GM18868 (cell line): ENCODE measurements at regions not wholly inside any gene's neighbourhood (a gene's known extent, or its start where the extent isn't known, plus 50 kb on each side); places are given as distances from the start of the nearest gene placed in this dataset.
"Not testable (repeated sequence)": the region's sequence is repeated elsewhere in the genome, so short reads cannot be mapped to it uniquely, and the experiment has no call there.

Experiments used
- ATAC-seq: cut with Tn5 transposase; IDR thresholded peaks from one replicate; pipeline ENCODE4 v1.9.1; 2021; ENCODE audit warnings: mild to moderate bottlenecking, moderate library complexity; ENCODE audit not compliant: unreplicated experiment

DNA sequence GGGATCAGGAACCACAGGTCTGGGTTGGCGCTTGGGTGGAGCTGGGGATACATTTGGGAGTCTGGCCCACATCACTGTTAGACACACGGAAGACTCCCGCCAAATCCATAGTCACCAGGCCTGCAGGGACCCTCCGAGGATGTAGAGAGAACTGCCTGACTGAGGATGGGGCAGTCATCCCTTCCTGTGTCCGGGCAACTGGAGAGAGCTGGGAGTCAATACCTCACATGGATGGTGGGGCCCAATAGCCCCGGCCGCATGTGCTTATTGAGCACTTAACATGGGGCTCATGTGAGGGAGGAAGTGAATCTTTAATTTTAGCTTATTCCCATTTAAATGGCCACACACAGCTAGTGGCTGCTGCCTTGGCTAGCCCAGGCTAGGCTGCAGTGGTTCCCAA lies 124.5 kb downstream of the TLR5 start:
- no peak for ATAC-seq

DNA sequence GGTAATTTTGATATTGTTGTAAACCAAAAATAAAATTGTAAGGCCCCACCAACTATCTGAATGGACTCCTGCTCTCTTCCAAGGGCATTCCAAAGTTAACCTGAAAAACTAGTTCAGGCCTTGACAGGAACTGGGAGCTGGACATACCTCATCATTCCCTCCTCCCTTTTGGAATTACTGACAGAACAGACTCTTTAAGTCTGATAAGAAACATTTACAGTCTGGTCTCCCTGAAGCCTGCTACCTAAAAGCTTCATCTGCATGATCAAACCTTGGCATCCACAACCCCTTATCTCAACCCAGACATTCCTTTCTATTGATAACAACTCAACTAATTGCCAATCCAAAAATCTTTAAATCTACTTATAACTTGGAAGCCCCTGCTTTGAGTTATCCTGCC lies 123.8 kb downstream of the TLR5 start:
- ATAC-seq = no peak

DNA sequence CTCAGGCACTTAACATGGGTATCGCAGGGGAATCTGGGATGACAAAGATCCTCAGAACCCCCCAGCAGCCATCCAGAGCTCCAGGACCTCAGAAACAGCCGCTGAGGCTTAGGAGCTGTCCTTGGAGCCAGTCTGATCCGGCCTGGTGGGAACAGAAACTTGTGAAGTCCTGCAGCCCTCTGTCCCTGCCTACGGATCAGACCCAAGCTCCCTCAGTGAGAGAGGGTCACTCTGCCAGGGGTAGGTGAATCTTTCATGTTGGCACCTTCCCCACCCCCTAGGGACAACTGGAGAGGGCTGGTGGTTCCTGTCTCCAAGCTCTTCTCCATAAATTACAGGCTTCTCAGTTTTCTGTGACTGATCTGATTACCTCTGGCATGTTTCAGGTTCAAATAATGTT lies 122.3 kb downstream of the TLR5 start:
- no peak for ATAC-seq

DNA sequence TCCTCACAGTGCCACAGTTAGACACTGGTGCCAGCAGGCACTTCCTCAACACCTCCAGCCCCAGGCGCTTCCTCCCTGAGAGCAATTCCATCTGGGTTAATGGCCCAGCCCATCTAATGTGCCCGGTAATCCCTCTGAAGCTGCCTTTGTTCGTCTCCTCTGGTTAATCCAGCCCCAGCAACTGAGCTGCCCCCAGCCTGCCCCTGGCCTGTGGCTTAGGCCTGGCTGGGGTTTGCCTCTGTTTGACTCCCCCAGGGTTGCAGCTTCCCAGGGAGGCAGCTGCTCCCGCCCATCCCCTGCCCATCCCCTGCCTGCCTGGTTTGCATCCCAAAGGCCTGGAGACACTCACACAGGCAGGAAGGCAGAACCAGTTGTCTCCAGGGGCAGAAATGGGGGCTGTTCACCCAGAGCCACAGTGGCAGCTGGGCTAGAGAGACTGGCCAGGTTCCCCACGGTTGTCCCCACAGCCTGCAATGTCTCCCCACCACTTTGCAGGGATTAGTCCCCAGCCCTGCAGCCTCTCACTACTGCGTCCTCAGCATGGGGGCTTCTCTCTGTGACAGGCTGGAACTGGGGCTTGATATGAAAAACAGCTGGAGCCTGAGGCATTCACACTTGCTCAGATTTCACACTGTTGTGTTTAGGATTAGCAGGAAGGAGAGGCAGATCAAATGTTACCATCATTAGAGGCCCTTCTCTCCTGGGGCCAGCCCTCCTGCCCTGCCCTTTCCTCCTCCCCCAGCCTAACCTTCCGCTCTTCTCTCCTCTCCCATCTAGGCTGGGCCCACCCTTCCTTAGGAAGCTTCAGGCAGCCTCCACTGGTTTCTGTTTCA lies 120.2 kb downstream of the TLR5 start:
- no peak for ATAC-seq

DNA sequence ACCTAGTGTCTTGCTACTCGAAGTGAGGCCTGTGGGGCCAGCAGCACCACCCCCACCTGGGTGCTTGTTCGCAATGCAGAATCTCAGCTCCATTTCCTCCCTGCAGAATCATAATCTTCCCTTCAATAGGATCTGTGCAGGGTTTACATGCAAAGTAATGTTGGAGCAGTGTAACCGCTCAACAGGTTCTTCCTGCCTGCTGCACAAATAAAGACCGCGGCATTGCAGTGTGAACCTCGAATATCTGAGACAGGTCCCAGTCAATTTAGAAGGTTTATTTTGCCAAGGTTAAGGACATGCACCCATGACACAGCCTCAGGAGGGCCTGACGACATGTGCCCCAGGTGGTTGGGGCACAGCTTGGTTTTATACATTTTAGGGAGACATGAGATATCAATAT lies 119.2 kb downstream of the TLR5 start:
- ATAC-seq = no peak

DNA sequence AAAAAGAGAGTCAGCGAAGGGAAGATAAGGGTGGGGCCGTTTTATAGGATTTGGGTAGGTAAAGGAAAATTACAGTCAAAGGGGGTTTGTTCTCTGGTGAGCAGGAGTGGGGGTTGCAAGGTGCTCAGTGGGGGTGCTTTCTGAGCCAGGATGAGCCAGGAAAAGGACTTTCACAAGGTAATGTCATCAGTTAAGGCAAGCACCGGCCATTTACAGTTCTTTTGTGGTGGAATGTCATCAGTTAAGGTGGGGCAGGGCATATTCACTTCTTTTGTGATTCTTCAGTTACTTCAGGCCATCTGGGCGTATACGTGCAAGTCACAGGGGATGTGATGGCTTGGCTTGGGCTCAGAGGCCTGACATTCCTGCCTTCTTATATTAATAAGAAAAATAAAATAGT lies 118.6 kb downstream of the TLR5 start:
- ATAC-seq = not testable (repeated sequence)

DNA sequence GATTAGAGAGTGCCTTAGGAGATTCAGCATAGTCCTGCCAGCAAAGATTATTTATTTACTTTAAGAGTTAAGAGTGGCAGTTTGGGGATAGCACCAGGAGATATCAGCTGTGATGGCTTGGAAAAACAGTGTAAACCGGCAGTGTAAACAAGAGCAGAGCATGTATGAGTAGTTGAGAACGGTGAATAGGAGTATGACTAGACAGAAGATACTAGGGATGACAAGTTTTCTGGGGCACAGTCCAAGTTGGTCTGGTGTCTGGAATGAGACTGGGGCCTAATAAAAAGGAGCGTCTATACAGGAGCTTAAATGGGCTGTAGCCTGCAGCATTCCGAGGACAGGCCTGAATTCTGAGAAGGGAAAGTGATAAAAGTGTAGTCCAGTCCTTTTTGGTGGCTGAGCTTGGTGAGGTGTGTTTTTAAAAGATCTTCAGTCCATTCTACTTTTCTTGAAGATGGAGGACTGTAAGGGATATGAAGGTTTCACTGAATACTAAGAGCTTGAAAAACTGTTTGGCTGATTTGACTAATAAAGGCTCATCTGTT lies 117.8 kb downstream of the TLR5 start:
- ATAC-seq = not testable (repeated sequence)

DNA sequence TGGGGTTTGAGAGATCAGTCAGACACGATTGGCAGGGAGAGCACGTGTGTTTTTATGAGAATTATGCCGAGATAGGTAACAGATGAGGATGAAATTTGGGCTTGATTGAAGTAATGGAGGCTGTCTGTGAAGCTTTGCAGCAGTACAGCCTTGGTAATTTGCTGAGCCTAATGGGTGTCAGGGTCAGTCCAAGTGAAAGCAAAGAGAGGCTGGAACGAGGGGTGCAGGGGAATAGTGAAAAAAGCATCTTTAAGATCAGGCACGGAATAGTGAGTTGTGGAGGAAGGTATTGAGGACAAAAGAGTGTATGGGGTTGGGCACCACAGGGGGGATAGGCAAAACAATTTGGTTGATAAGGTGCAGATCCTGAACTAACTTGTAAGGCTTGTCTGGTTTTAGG lies 116.4 kb downstream of the TLR5 start:
- ATAC-seq = not testable (repeated sequence)

DNA sequence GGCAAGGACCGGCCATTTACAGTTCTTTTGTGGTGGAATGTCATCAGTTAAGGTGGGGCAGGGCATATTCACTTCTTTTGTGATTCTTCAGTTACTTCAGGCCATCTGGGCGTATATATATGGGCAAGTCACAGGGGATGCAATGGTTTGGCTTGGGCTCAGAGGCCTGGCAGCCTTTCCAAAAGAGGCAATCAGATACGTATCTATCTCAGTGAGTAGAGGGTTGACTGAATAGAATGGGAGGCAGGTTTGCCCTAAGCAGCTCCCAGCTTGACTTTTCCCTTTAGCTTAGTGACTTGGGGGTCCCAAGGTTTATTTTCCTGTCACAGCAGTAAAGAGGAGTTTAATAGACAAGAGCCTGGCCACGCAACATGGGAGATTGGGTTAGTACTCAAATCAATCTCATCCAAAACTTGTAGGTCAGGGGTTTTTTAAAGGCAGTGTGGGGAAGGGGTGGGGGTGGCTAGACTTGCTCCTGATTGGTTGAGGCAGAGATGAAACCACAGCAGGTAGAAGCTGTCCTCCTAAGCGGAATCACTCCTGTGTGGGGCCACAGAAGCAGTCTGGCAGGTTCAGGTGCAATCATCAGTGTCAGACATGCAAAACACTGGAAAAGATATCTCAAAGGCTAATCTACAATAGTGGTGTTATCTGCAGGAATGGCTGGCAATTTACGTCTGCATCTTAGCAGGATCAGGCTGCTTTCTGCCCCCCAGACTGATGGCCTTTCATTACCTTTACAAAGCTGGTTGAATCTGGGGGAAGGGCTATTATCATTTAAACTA lies 112.9 kb downstream of the TLR5 start:
- ATAC-seq = no peak

DNA sequence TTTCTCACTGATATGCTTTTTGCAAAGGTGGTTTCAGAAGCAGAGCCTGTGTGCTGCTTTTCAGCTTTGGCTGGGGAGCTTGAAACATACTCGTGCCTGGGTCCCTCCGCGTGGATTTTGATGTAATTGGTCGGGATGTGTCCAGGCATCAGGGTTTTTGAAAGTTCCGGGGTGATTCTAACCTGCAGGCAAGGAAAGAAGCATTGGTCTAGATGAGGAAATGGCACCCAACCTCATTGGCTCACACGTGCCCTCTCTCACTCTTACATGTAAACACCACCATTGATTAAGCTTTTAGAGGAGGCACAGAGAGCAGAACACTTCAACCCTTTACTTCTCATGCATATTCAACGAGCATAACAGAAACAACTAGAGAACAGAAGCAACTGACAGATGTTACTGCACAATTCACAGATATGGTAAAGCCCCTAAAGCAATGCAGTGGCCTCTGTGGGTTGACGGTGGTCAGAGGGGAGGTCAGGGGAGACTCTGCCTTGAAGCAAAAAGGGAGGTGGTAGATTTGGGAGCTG lies 112.1 kb downstream of the TLR5 start:
- ATAC-seq = no peak

DNA sequence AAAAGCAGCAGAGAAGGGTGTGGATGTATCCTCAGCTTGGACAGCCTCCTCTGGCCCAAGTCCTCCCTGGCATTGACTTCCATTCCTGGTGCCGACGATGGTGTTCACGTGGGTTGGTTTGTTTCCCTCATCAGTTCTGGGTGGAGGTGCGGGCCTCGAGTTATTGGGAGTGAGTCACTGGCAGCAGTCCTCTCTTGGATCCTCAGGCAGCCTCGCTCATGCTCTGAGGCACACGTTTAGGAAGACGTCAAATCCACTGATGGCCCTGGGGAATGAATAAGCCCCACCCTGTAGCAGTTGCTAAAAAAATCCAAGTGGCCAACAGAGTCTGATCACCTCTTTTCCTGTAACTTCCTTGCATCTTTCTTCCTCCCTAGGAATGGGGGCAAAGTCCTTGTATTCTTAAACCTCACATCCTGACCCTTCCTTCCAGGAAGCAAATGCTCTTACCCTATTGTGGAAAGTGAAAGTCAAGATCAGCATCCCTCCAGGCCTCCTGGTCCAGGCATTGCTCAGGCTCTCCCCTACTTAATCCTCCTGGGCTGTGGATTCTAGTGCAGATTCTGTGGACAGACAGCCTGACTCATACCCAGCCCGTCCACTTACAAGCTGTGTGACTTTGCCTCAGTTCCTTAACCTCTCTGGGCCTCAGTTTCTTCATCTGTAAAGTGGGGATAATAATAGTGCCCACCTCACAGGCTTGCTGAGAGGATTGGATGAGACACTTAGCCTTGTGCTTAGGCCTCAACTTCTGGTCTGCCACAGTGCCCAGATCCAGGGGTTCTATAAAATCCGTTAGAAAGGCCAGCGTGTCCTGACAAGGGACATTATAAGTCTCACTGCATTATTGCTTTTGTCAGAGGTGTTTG lies 111.1 kb downstream of the TLR5 start:
- no peak for ATAC-seq

DNA sequence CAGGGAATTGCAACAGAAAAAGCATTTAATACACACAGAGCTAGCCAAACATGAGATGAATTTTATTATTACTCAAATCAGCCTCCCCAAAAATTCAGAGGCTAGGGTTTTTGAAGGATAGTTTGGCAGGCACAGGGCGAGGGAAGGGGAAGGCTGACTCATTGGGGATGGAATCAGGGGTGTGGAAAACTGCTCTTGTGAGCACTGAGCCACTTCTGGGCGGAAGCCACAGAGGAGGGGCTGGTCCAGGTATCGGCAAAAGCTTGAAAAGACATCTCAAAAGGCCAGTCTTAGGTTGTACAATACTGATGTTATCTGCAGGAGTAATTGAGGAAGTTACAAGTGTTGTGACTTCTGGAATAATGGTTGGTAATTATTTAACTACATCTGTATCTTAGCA lies 109.4 kb downstream of the TLR5 start:
- no peak for ATAC-seq

DNA sequence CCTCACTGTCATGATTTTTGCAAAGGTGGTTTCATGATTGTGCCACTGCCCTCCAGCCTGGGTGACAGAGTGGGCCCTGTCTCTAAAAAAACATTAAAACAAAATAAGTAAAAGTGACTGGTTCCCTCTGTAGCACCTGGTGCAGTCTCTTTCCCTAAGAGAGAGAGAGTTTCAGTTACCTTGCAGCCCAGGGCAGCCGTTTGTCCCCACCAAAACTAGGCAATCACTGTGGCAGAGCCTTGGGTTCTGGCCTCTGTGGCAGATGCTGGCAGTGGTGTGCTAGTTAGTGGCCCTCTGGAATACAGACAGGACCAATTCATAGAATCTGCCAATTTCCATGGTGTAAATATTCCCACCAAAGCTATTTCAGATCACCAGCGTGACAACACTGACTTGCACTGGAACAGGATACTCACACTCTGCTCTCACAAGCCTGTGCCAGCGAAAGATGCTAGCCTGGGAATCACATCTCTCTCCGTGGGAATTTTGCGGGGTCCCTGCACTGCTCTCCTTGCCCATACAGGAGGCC lies 108.7 kb downstream of the TLR5 start:
- no peak for ATAC-seq

DNA sequence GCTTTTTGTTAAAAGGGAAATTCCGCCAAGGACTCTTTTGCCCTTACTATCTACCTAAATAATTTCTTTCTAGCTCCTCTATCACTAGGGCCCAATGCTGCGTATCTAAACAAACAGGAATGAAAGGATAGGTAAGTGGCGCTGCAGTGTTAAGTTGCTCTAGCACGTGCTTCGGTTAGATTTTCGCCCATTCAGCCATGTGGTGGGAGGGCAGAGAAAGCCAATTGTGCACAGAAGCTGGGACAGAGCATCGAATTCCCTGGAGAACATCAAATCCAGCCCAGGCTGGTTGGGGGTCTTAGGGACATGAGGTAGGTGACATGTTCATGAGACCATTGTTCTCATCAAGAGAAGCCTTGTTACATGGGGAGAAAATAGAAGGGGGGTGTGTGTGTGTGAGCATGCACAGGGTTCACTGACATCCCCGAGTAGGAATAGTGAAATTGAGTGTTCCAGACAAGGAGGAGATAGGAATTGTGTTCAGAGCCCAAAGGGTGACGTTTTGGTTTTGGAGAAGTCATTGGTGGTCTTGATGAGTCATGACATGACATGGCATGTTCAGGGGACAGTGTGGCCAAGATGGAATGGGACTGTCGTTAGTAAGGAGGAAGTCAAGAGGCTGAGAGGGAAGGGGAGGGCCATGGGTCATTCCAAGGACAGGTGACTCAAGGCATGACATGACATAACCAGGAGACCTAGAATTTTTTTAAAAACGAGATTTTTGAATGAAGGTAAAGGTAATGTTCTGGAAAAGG lies 107.1 kb downstream of the TLR5 start:
- ATAC-seq = no peak

DNA sequence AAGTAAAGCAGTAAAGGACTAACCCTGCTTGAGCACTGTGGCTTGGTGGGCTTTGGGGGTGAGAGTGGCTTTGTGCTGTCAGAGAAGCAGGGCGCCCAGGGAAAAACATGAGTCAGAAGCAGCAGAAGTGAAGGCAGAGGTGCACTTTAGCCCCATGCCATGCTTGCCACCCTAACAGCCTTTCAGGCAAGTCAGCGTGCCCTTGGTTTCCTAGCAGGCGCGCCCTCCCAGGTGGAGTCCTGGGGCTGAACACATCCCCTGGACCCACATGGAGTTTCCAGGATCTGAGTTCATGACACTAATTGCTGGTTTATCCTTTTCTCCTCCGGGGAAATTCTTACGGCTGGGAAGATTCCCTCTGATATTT lies 106.6 kb downstream of the TLR5 start:
- no peak for ATAC-seq

DNA sequence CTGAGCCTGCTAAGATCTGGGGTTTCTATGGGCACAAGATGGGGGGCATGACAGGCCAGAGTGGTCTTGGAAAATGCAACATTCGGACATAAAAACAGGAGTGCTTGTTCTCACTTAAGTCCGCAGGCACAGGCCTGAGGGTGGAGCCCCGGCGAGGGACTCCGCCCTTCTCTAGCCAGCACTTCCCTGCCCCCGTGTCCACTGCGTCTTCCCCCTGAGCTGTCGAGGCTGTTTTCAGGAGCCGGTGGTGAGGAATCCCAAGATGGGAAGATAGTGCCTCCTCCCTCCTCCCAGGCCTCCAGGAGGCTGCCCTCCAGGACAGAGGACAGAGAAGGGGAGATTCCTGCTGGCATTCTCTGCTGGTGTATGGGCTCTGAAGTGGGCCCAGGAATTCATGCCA lies 105.2 kb downstream of the TLR5 start:
- no peak for ATAC-seq

DNA sequence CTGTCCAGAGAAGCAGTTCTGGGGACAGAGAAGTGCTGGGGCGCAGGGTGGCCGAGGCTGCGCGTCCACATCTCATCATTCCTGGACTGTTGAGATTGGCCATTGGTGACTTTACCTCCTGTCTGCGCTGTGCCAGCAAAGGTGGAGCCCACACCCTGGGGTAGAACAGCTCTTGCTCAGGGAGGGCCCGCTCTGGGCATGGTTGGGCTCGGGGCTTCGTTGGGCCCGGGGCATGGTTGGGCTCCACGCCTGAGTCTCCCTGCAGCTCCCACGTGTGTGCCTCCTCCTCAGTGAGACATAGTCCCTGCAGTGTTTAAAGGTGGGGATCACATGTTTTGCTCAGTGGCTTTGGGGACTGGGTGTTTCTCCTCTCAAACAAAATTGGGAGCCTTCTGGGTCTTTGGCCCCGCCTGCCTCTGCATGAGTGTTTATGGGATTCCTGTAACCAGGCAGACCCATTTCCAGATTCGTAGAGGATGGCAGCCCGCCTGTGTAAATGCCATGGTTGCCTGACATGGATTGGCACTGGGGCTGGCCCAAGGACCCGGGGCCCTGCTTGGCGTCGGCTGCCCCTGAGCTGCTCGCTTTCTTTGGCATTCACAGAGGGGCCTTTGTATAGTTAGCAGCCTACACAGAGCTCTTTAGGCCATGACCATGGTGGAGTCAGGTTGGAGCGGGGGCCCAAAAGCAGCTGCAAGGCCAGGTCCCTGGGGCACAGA lies 104.6 kb downstream of the TLR5 start:
- no peak for ATAC-seq

DNA sequence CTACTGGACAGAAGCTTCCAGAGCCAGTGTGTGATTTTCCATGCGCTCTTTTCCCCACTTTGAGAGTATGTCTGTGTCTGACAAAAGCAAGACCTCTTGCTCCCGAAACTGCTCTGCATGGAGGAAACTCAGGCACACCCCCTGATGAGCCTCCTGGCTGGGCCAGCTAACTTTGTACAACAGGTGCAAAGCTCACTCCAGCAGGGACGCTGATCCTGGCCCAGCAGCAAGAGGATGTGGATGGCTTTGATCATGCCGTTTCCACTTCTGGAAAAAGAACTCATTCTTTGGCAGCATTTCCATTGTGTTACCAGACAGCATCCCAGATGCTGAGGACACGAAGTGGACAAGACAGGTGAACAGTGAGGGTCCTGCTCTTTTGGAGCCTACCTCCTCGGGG lies 103.1 kb downstream of the TLR5 start:
- no peak for ATAC-seq

DNA sequence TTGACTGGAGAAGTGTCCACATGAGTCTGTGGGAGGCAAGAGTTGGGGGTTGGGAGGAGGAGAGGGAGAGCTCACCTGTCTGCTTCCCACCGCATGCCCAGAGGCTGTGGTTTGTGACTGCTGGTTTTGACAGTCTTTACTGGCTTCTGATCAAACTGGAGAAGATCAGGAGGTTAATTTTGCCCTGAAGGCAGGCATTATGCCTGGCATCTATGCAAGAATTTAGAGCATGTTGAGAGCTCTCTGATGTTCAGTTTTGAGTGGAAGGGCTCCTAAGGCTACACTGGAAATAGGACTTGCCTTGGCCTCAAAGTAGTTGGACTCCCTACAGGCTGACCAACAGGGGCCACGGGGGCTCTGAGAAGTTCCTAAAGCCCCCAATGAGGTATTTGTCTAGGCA lies 101.6 kb downstream of the TLR5 start:
- ATAC-seq = no peak
